ENCODE measurements at regions not wholly inside any gene's neighbourhood (a gene's known extent, or its start where the extent isn't known, plus 50 kb on each side); places are given as distances from the start of the nearest gene placed in this dataset.

DNA sequence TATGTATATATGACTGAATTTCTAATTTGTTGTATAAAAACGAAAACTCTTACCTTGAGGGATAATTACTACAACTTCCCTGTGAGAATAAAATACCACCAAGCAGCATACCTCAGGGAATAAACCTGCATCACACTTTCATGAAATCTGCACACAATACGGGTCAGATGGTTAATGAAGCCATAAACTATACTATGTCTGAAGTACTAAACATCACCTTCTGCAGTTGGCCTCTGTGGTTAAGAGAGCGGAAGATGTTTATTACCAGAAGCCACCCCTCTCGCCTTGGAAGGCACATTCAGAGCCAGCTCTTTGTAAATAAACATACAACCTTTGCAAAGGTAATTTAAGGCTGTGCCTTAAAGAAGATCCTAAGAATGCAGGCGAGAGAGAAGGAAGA is 462.1 kb upstream of the NR2F2 start:
- TF ChIP-seq POLR2AphosphoS5 (IDR thresholded peaks at IDR 0.05; ENCODE audit: low read depth, low read length) (no peak), POLR2A (IDR thresholded peaks at IDR 0.05; ENCODE audit: low read depth, low read length) (no peak), SPI1 (IDR thresholded peaks at IDR 0.05; ENCODE audit: low read depth, low read length) (no peak), TAF1 (IDR thresholded peaks at IDR 0.05; ENCODE audit: low read depth, low read length) (no peak)

Measured in GM12891 (cell line).